ENCODE measurements at regions not wholly inside any gene's neighbourhood (a gene's known extent, or its start where the extent isn't known, plus 50 kb on each side); places are given as distances from the start of the nearest gene placed in this dataset.
A peak's percentile ranks its signal among the peaks of the same experiment; 100 is the strongest.

DNA sequence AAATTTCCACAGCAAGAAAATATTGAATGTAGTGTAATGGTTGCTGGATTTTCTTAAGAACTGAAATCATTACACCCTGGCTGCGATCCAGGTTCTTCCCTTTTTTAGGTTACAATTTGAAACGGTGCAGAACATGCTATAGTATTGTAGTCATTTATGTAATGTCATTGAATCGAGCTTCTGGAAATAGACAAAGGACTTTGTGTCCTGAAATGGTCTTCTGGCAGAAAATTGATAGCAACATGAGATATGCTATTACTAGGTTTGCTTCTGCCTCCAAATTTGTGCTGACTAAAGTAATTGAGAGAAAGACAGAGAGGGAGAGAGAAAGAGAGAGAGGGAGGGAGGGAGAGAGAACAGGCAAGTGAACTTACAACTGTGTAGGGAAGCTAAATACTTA is 146.2 kb upstream of the NFIA start:
- H3K27ac ChIP-seq, result peak overlapping the region; percentile 18; the same call in 1 of the 2 replicates
- peak overlapping the region; percentile 60 for H3K4me3 ChIP-seq
- TF ChIP-seq EZH2 (IDR thresholded peaks at IDR 0.05) (no peak), POLR2AphosphoS5 (IDR thresholded peaks at IDR 0.05; ENCODE audit: borderline replicate concordance, low read depth, low read length) (no peak), FOXP2 (optimal IDR thresholded peaks at IDR 0.05; ENCODE audit: control extremely low read depth, extremely low read length, insufficient read depth) (no peak)
- DNase-seq (ENCODE audit: low read depth, low spot score), result no peak
- H3K9ac ChIP-seq (ENCODE audit: insufficient read length), result peak overlapping the region; percentile 16
- no peaks in the 10 kb centered on the region for H3K36me3 ChIP-seq (ENCODE audit: insufficient read depth, low read length)
- H3K9me3 ChIP-seq (ENCODE audit: low read depth, low read length), result no peaks in the 10 kb centered on the region

DNA sequence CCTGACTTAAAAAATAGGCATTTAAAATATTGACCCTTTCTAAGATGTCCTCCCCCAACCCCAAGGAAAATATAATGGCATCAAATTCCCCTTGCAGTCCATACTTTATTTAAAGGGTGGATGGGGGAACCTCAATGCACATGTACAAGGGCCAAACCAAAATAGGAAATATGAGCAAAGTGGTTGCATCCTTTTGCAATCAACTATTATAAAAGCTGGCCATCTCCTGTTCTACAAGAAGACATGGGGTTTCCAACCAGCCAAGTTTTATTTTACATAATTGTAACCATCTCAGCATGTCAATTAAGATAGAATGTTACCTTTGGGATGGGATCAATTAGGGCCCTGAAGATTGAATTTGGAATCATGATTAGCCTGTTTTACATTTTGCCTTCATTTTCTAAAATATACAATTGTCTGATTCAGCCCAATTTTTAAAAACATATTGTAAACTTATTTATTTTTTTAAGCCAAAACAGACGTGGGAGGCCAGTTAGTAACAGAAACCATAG is 146.7 kb upstream of the NFIA start:
- Histone ChIP-seq H3K36me3 (ENCODE audit: insufficient read depth, low read length) (no peaks in the 10 kb centered on the region), H3K4me3 (peak overlapping the region; percentile 60), H3K9ac (ENCODE audit: insufficient read length) (no peak overlapping the region), H3K9me3 (ENCODE audit: low read depth, low read length) (no peaks in the 10 kb centered on the region), H3K27ac (peak overlapping the region; percentile 18; the same call in 1 of the 2 replicates)
- TF ChIP-seq FOXP2 (optimal IDR thresholded peaks at IDR 0.05; ENCODE audit: control extremely low read depth, extremely low read length, insufficient read depth) (no peak), EZH2 (IDR thresholded peaks at IDR 0.05) (no peak), POLR2AphosphoS5 (IDR thresholded peaks at IDR 0.05; ENCODE audit: borderline replicate concordance, low read depth, low read length) (no peak)
- no peak for DNase-seq (ENCODE audit: low read depth, low spot score)

DNA sequence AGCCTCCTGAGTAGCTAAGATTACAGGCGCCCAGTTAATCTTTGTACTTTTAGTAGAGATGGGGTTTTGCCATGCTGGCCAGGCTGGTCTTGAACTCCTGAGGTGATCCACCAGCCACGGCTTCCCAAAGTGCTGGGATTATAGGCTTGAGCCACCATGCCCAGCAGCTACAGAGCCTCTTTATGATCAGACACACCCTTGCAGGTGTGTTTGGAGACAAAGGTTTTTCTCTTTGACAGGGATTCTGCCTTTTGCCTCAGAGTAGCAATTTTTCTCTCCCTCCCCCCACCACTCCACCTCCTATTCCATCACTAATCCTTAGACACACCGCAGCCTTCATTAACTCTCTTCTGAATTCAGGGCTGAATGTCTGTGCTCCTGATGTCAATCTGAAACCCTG is 152.2 kb upstream of the NFIA start:
- Histone ChIP-seq H3K9ac (ENCODE audit: insufficient read length) (no peak overlapping the region), H3K4me3 (no peak overlapping the region), H3K36me3 (ENCODE audit: insufficient read depth, low read length) (no peaks in the 10 kb centered on the region), H3K27ac (no peak overlapping the region), H3K9me3 (ENCODE audit: low read depth, low read length) (no peaks in the 10 kb centered on the region)
- DNase-seq (ENCODE audit: low read depth, low spot score), result no peak
- TF ChIP-seq FOXP2 (optimal IDR thresholded peaks at IDR 0.05; ENCODE audit: control extremely low read depth, extremely low read length, insufficient read depth) (no peak), EZH2 (IDR thresholded peaks at IDR 0.05) (no peak), POLR2AphosphoS5 (IDR thresholded peaks at IDR 0.05; ENCODE audit: borderline replicate concordance, low read depth, low read length) (no peak)

GRCh38 chr1:60924964-60925798 is 157.2 kb upstream of the NFIA start:
- TF ChIP-seq POLR2AphosphoS5 (IDR thresholded peaks at IDR 0.05; ENCODE audit: borderline replicate concordance, low read depth, low read length), result no peak
- no peak for TF ChIP-seq EZH2 (IDR thresholded peaks at IDR 0.05)
- TF ChIP-seq FOXP2 (optimal IDR thresholded peaks at IDR 0.05; ENCODE audit: control extremely low read depth, extremely low read length, insufficient read depth), result no peak
- no peak overlapping the region for H3K27ac ChIP-seq
- no peak for DNase-seq (ENCODE audit: low read depth, low spot score)

DNA sequence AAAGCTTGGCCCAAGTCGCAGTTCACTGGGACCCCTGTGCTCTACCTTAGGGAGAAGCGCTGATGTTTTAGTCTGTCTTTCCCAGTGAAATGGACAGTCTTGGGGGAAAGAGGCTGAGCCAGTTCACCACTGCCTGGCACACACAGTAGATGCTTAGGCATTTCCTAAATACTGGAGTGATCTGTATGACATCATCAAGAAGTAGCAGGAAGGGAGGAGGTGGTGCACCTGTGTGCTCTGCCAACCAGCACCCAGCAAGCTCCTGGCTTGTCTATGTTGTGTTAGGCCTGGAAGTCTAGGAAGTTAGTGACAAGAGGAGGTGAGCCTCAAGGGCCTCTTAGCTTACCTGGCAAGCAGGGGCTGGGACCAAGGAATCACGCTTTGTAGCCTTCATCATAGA is 158.2 kb upstream of the NFIA start:
- H3K9ac ChIP-seq (ENCODE audit: insufficient read length), result no peak overlapping the region

More at GRCh38 chr1:60924964-60925798, 157.2 kb upstream of the NFIA start:
- no peak overlapping the region for H3K4me3 ChIP-seq
- no peak overlapping the region for H3K9ac ChIP-seq (ENCODE audit: insufficient read length)
- no peaks in the 10 kb centered on the region for H3K9me3 ChIP-seq (ENCODE audit: low read depth, low read length)
- no peaks in the 10 kb centered on the region for H3K36me3 ChIP-seq (ENCODE audit: insufficient read depth, low read length)

GRCh38 chr1:60923389-60924087 is 158.8 kb upstream of the NFIA start:
- no peak for DNase-seq (ENCODE audit: low read depth, low spot score)
- Histone ChIP-seq H3K4me3 (no peak overlapping the region), H3K9me3 (ENCODE audit: low read depth, low read length) (no peaks in the 10 kb centered on the region), H3K9ac (ENCODE audit: insufficient read length) (no peak overlapping the region), H3K36me3 (ENCODE audit: insufficient read depth, low read length) (no peaks in the 10 kb centered on the region), H3K27ac (no peak overlapping the region)
- TF ChIP-seq FOXP2 (optimal IDR thresholded peaks at IDR 0.05; ENCODE audit: control extremely low read depth, extremely low read length, insufficient read depth) (no peak), POLR2AphosphoS5 (IDR thresholded peaks at IDR 0.05; ENCODE audit: borderline replicate concordance, low read depth, low read length) (no peak), EZH2 (IDR thresholded peaks at IDR 0.05) (no peak)

More for the DNA sequence above, 158.2 kb upstream of the NFIA start:
- Histone ChIP-seq H3K36me3 (ENCODE audit: insufficient read depth, low read length) (no peaks in the 10 kb centered on the region), H3K4me3 (no peak overlapping the region), H3K9me3 (ENCODE audit: low read depth, low read length) (no peaks in the 10 kb centered on the region), H3K27ac (no peak overlapping the region)
- no peak for TF ChIP-seq EZH2 (IDR thresholded peaks at IDR 0.05)
- TF ChIP-seq POLR2AphosphoS5 (IDR thresholded peaks at IDR 0.05; ENCODE audit: borderline replicate concordance, low read depth, low read length), result no peak
- TF ChIP-seq FOXP2 (optimal IDR thresholded peaks at IDR 0.05; ENCODE audit: control extremely low read depth, extremely low read length, insufficient read depth), result no peak
- DNase-seq (ENCODE audit: low read depth, low spot score), result no peak

DNA sequence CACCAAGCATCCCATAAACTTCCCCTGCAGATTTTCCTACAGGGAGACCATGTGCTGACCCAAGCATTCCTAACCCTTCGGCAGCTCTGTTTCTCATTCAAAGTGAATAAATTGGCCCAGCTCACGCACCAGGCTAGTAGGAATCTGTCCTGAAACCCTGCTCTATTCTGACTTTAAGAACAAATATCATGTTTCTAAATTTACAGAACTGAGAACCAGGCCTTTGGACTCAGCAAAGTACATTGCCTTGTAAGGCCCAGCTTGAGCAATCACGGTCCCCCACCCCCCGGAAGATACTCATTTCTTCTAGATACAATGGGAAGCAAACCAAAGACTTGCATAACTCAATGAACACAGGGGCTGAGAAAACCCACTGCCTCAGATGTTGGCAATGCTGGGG is 160.1 kb upstream of the NFIA start:
- no peak for DNase-seq (ENCODE audit: low read depth, low spot score)
- TF ChIP-seq FOXP2 (optimal IDR thresholded peaks at IDR 0.05; ENCODE audit: control extremely low read depth, extremely low read length, insufficient read depth) (no peak), POLR2AphosphoS5 (IDR thresholded peaks at IDR 0.05; ENCODE audit: borderline replicate concordance, low read depth, low read length) (no peak), EZH2 (IDR thresholded peaks at IDR 0.05) (no peak)
- Histone ChIP-seq H3K36me3 (ENCODE audit: insufficient read depth, low read length) (no peaks in the 10 kb centered on the region), H3K4me3 (no peak overlapping the region), H3K9ac (ENCODE audit: insufficient read length) (no peak overlapping the region), H3K27ac (0 out of 2 replicates have a peak overlapping the region, but pooled peaks have one; percentile 23), H3K9me3 (ENCODE audit: low read depth, low read length) (no peaks in the 10 kb centered on the region)

DNA sequence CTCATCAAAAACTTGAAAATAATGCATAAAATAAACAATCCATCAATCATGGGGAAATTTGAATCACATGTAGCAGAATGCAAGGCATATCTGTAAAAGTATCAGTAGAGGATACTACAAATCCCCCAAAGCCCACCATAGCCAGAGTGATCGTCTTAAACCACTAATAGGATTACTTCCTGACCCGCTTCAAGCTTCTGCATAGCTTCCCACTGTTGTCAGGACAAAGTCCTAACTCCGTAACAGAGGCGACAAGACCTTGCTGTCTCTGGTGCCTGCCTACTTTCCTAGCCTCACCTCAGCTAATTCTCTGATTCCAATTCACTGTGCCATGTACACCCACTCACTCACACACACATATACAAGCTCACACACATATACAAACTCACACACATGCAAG is 161.2 kb upstream of the NFIA start:
- no peak overlapping the region for H3K27ac ChIP-seq
- no peak for TF ChIP-seq FOXP2 (optimal IDR thresholded peaks at IDR 0.05; ENCODE audit: control extremely low read depth, extremely low read length, insufficient read depth)
- no peak for TF ChIP-seq EZH2 (IDR thresholded peaks at IDR 0.05)
- TF ChIP-seq POLR2AphosphoS5 (IDR thresholded peaks at IDR 0.05; ENCODE audit: borderline replicate concordance, low read depth, low read length), result no peak
- no peak overlapping the region for H3K9ac ChIP-seq (ENCODE audit: insufficient read length)
- no peaks in the 10 kb centered on the region for H3K9me3 ChIP-seq (ENCODE audit: low read depth, low read length)
- DNase-seq (ENCODE audit: low read depth, low spot score), result no peak
- H3K36me3 ChIP-seq (ENCODE audit: insufficient read depth, low read length), result no peaks in the 10 kb centered on the region
- H3K4me3 ChIP-seq, result no peak overlapping the region

Data from SK-N-MC (cell line).